ENCODE measurements at regions not wholly inside any gene's neighbourhood (a gene's known extent, or its start where the extent isn't known, plus 50 kb on each side); places are given as distances from the start of the nearest gene placed in this dataset.

DNA sequence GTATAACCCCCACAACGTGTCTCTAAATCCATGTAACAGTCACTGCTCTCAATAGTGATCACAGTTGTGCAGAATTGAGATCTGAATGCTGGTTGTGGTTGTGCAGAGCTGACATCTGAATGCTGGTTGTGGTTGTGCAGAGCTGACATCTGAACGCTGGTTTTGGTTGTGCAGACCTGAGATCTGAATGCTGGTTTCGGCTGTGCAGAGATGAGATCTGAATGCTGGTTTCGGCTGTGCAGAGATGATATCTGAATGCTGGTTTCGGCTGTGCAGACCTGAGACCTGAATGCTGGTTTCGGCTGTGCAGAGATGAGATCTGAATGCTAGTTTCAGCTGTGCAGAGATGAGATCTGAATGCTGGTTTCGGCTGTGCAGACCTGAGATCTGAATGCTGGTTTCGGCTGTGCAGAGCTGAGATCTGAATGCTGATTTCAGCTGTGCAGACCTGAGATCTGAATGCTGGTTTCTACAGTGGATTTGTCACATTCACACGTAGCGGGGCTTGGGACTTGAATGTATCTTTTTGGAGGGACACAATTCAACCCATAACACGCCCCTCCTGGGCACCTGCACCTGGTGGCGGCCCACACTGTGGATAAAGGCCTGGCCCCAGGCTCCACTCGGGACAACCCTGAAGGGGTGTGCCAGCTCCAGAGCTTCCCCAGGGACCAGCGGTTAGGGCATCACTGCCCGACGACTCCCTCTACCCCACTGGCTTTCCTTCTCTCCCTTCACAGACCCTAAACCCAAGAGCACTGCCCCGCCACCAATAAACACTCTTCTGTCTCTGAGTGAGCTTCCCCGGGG, 51.1 kb upstream of the SLC66A3 start:
- DNase-seq = peak; percentile 25

DNA sequence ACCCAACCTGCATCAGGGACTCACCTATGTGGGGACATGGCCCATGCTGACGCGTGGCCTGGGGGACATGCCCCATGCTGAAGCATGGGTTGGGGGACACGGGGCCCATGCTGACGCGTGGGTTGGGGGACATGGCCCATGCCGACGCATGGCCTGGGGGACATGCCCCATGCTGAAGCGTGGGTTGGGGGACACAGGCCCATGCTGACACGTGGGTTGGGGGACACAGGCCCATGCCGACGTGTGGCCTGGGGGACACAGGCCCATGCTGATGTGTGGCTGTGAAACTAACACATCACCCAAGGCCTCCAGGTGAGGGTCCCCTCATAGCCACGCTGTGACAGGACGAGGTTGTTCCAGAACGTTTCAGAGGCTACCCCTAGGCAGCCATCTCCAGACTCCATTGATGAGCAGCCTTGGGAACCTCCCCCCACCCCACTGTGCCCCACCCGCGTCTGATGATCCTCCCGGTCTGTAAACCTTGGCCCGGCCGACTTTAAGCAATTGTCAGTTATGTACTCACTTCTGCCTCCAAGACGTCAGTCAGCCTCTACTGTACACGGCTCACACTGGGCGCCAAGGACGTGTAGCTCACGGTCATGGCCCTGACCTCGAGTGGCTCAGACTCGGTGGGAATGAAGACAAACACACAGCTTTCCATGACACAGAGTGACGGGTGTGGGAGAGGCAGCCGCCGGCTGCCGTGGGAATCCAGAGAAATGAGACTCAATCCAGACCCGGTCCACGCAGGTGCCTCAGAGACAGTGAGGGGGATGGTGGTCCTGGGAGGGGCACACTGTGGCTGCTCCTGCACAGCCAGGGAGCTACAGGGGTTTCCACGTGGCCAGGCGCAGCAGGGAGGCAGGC, 50.2 kb upstream of the SLC66A3 start:
- DNase-seq = no peak
